ENCODE measurements at regions not wholly inside any gene's neighbourhood (a gene's known extent, or its start where the extent isn't known, plus 50 kb on each side); places are given as distances from the start of the nearest gene placed in this dataset.

DNA sequence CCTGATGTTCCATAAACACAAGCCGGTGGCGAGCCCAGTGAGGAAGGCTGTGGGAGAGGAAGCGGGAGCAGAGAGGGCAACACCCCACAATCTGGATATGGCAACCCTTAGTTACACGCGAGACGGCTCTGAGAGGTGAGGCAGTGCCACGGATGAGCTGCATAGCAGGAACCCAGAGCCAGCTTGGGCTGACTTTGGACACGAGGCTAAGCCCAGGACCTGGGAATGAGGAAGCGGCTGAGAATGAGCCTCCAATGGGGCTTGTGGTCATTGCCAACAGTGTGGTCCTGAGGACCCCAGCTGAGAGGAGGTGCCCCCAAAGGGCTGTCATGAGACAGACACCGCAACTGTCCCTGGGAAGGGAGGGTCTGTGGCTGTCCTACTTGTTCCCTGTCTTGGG is 160.0 kb upstream of the SMIM23 start:
- no peak overlapping the region for H3K9ac ChIP-seq (ENCODE audit: insufficient read depth in 1 of 2, low read length in 2 of 2)
- H3K9me3 ChIP-seq (ENCODE audit: control insufficient read depth in 4 of 4, insufficient read depth in 3 of 4, low read length in 3 of 4) = no peaks in the 10 kb centered on the region
- H3K27me3 ChIP-seq (ENCODE audit: control insufficient read depth in 3 of 3, insufficient read depth in 3 of 3, low read length in 2 of 3) = peaks cover 0 to 5% (median 4%) of the 10 kb centered on the region in 3 donors
- peaks cover 0 to 32% (median 11%) of the 10 kb centered on the region in 5 donors for H3K4me1 ChIP-seq (ENCODE audit: control insufficient read depth in 5 of 5, insufficient read depth in 5 of 5, low read length in 5 of 5)
- ATAC-seq (ENCODE audit: insufficient read depth, low FRiP score) = no peak
- H3K36me3 ChIP-seq (ENCODE audit: control insufficient read depth in 4 of 4, insufficient read depth in 4 of 4, low read length in 4 of 4) = no peaks in the 10 kb centered on the region
- 73 to 89% methylated on average over 10 of the region's 10 CpGs for WGBS, 2 donors
- TF ChIP-seq, protein P1, sequence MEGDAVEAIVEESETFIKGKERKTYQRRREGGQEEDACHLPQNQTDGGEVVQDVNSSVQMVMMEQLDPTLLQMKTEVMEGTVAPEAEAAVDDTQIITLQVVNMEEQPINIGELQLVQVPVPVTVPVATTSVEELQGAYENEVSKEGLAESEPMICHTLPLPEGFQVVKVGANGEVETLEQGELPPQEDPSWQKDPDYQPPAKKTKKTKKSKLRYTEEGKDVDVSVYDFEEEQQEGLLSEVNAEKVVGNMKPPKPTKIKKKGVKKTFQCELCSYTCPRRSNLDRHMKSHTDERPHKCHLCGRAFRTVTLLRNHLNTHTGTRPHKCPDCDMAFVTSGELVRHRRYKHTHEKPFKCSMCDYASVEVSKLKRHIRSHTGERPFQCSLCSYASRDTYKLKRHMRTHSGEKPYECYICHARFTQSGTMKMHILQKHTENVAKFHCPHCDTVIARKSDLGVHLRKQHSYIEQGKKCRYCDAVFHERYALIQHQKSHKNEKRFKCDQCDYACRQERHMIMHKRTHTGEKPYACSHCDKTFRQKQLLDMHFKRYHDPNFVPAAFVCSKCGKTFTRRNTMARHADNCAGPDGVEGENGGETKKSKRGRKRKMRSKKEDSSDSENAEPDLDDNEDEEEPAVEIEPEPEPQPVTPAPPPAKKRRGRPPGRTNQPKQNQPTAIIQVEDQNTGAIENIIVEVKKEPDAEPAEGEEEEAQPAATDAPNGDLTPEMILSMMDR (IDR thresholded peaks at IDR 0.05; ENCODE audit: control extremely low read depth, extremely low read depth) = no peak
- peak overlapping the region in 1 of 2 donors; percentile 1 for H3K27ac ChIP-seq (ENCODE audit: low read depth in 1 of 2, low read length in 1 of 2)
- peak in 1 of 3 donors; percentile 8 for DNase-seq
- H3K4me3 ChIP-seq = no peak overlapping the region

DNA sequence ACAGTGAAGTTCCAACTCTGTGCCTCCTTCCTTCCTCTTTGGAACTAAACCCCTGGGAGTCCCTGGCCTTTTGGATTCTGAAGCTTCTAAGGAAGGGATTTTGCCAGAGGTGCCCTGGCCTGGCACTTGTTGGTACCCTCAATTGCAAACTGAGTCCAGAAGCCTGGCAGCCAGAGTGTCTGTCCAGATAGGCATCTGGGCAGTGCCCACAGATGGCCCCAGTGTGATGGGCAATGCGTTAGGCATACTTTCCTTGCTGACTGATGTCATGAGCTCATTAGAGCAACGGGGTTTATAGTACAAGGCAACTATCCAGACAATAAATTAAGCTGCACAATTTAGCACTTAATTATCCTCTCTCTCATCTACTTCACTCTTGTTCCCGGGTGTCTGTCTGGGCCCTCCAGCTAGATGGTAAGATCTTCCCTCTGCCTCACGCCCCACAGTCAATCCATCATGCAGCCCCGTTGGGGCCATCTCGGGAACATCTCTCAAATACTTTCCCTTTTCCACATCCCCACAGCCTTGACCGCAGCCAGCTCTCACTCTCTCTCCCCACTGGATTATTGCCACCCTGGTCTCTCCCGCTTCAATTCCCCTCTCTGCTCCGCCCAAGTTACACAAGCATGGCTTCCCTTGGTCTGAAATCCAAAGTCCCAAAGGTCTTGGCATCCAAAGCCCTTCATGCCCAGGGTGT is 157.5 kb upstream of the SMIM23 start:
- Histone ChIP-seq H3K4me1 (ENCODE audit: control insufficient read depth in 5 of 5, insufficient read depth in 5 of 5, low read length in 5 of 5) (peaks cover 0 to 27% (median 11%) of the 10 kb centered on the region in 5 donors), H3K4me3 (no peak overlapping the region), H3K9me3 (ENCODE audit: control insufficient read depth in 4 of 4, insufficient read depth in 3 of 4, low read length in 3 of 4) (no peaks in the 10 kb centered on the region), H3K27ac (ENCODE audit: low read depth in 1 of 2, low read length in 1 of 2) (no peak overlapping the region), H3K36me3 (ENCODE audit: control insufficient read depth in 4 of 4, insufficient read depth in 4 of 4, low read length in 4 of 4) (no peaks in the 10 kb centered on the region), H3K9ac (ENCODE audit: insufficient read depth in 1 of 2, low read length in 2 of 2) (no peak overlapping the region), H3K27me3 (ENCODE audit: control insufficient read depth in 3 of 3, insufficient read depth in 3 of 3, low read length in 2 of 3) (peaks cover 0 to 7% (median 0%) of the 10 kb centered on the region in 3 donors)
- no peak for ATAC-seq (ENCODE audit: insufficient read depth, low FRiP score)
- peak; percentile 40 to 69 (median 58) for DNase-seq
- TF ChIP-seq, protein P1 (IDR thresholded peaks at IDR 0.05; ENCODE audit: control extremely low read depth, extremely low read depth) = no peak
- 72 to 79% methylated on average over 9 of the region's 9 CpGs for WGBS, 2 donors

- no peak for ATAC-seq (ENCODE audit: insufficient read depth, low FRiP score)
- Histone ChIP-seq H3K9ac (ENCODE audit: insufficient read depth in 1 of 2, low read length in 2 of 2) (no peak overlapping the region), H3K4me3 (no peak overlapping the region), H3K27me3 (ENCODE audit: control insufficient read depth in 3 of 3, insufficient read depth in 3 of 3, low read length in 2 of 3) (peaks cover 0 to 7% (median 0%) of the 10 kb centered on the region in 3 donors), H3K9me3 (ENCODE audit: control insufficient read depth in 4 of 4, insufficient read depth in 3 of 4, low read length in 3 of 4) (no peaks in the 10 kb centered on the region), H3K27ac (ENCODE audit: low read depth in 1 of 2, low read length in 1 of 2) (no peak overlapping the region), H3K36me3 (ENCODE audit: control insufficient read depth in 4 of 4, insufficient read depth in 4 of 4, low read length in 4 of 4) (no peaks in the 10 kb centered on the region), H3K4me1 (ENCODE audit: control insufficient read depth in 5 of 5, insufficient read depth in 5 of 5, low read length in 5 of 5) (peaks cover 0 to 25% (median 11%) of the 10 kb centered on the region in 5 donors)
- 62 to 78% methylated on average over 6 of the region's 6 CpGs for WGBS, 2 donors
- TF ChIP-seq, protein P1 (IDR thresholded peaks at IDR 0.05; ENCODE audit: control extremely low read depth, extremely low read depth) = no peak
- DNase-seq = peak in 1 of 3 donors; percentile 13
Observed at GRCh38 chr5:171628633-171628974, 157.0 kb upstream of the SMIM23 start.

All from lung (tissue), 11 donors.